GM23338 (cell line): ENCODE measurements at regions not wholly inside any gene's neighbourhood (a gene's known extent, or its start where the extent isn't known, plus 50 kb on each side); places are given as distances from the start of the nearest gene placed in this dataset.

Experiments used
- ATAC-seq: fragments of 200-7000 bp; cut with Tn5 transposase; 3 replicates; pipeline ENCODE4 v1.9.1; 2020
- DNase-seq: peaks from one replicate; pipeline ENCODE4 v3.0.0-alpha.2; 2015; ENCODE audit warnings: low spot score
- H2AFZ ChIP-seq: fragments of 200-600 bp; sonication (generic); 2 replicates; pipeline ENCODE4 v1.8.0; 2016; ENCODE audit warnings: antibody characterized with exemption, mild to moderate bottlenecking, moderate library complexity
- H3F3A ChIP-seq: fragments of 200-600 bp; sonication (generic); replicated peaks from 2 replicates; pipeline ENCODE4 v1.8.0; 2017; ENCODE audit warnings: antibody characterized with exemption, mixed run types, low read depth
- H3K27ac ChIP-seq: fragments of 200-600 bp; sonication (generic); 2 replicates; pipeline ENCODE4 v1.6.1; 2016; ENCODE audit warnings: low read depth
- H3K27me3 ChIP-seq: fragments of 200-600 bp; sonication (generic); 2 replicates; pipeline ENCODE4 v1.8.0; 2016; ENCODE audit warnings: mild to moderate bottlenecking, mixed run types, moderate library complexity; ENCODE audit not compliant: insufficient read depth
- H3K36me3 ChIP-seq: fragments of 200-600 bp; sonication (generic); 2 replicates; pipeline ENCODE4 v1.8.0; 2016; ENCODE audit warnings: mild to moderate bottlenecking; ENCODE audit not compliant: insufficient read depth
- H3K4me1 ChIP-seq: fragments of 200-600 bp; sonication (generic); 2 replicates; pipeline ENCODE4 v1.8.0; 2016; ENCODE audit warnings: mild to moderate bottlenecking, moderate library complexity; ENCODE audit not compliant: insufficient read depth
- H3K4me2 ChIP-seq: fragments of 200-600 bp; sonication (generic); 2 replicates; pipeline ENCODE4 v1.7.1; 2017; ENCODE audit warnings: mixed run types
- H3K4me3 ChIP-seq: fragments of 200-600 bp; sonication (generic); 2 replicates; pipeline ENCODE4 v1.6.1; 2016; ENCODE audit warnings: mixed run types
- H3K79me2 ChIP-seq: fragments of 200-600 bp; sonication (generic); replicated peaks from 2 replicates; pipeline ENCODE4 v1.8.0; 2017; ENCODE audit warnings: mild to moderate bottlenecking; ENCODE audit not compliant: insufficient read depth
- H3K9me2 ChIP-seq: fragments of 200-600 bp; sonication (generic); 2 replicates; pipeline ENCODE4 v1.8.0; 2017; ENCODE audit not compliant: insufficient read depth
- H4K20me1 ChIP-seq: fragments of 200-600 bp; sonication (generic); replicated peaks from 2 replicates; pipeline ENCODE4 v1.8.0; 2017; ENCODE audit warnings: mild to moderate bottlenecking; ENCODE audit not compliant: insufficient read depth
- H3K27ac Mint-ChIP-seq: 2 replicates; pipeline ENCODE4 v1.8.0; 2020; ENCODE audit warnings: inconsistent platforms, mild to moderate bottlenecking, moderate library complexity, mixed read lengths
- H3K27me3 Mint-ChIP-seq: 3 replicates; pipeline ENCODE4 v1.8.0; 2022; ENCODE audit warnings: low read depth, mild to moderate bottlenecking, moderate library complexity, mixed read lengths, inconsistent platforms; ENCODE audit not compliant: insufficient read depth, poor library complexity
- H3K36me3 Mint-ChIP-seq: 3 replicates; pipeline ENCODE4 v1.8.0; 2021; ENCODE audit warnings: low read depth, mild to moderate bottlenecking, inconsistent platforms, moderate library complexity, mixed read lengths
- H3K4me1 Mint-ChIP-seq: 3 replicates; pipeline ENCODE4 v1.8.0; 2020; ENCODE audit warnings: mild to moderate bottlenecking, inconsistent platforms, mixed read lengths
- H3K4me3 Mint-ChIP-seq: 3 replicates; pipeline ENCODE4 v1.8.0; 2021; ENCODE audit warnings: moderate library complexity, mild to moderate bottlenecking, inconsistent platforms, mixed read lengths
- H3K9me3 Mint-ChIP-seq: 3 replicates; pipeline ENCODE4 v1.8.0; 2020; ENCODE audit warnings: moderate library complexity, mild to moderate bottlenecking, inconsistent platforms, mixed read lengths
- CREB1 ChIP-seq: fragments of 250-450 bp; sonication (Bioruptor Pico); IDR thresholded peaks from 2 replicates; pipeline ENCODE4 v1.5.0; 2020; ENCODE audit warnings: low read depth, mild to moderate bottlenecking, moderate library complexity
- ETS1 ChIP-seq: IDR thresholded peaks from 2 replicates; pipeline ENCODE4 v1.6.1; 2016; ENCODE audit warnings: antibody characterized with exemption
- EZH2 ChIP-seq: fragments of 200-600 bp; sonication (generic); IDR thresholded peaks from one replicate; pipeline ENCODE4 v1.8.0; 2017; ENCODE audit warnings: antibody characterized with exemption, mild to moderate bottlenecking, low read depth; ENCODE audit not compliant: unreplicated experiment
- EZH2phosphoT487 ChIP-seq: fragments of 200-600 bp; sonication (generic); IDR thresholded peaks from one replicate; pipeline ENCODE4 v1.8.1; 2018; ENCODE audit warnings: antibody characterized with exemption; ENCODE audit not compliant: unreplicated experiment
- JUNB ChIP-seq: IDR thresholded peaks from one replicate; pipeline ENCODE4 v1.6.1; 2016; ENCODE audit warnings: antibody characterized with exemption; ENCODE audit not compliant: unreplicated experiment
- NANOG ChIP-seq: IDR thresholded peaks from 2 replicates; pipeline ENCODE4 v1.6.1; 2016; ENCODE audit warnings: antibody characterized with exemption, borderline replicate concordance
- POLR2AphosphoS5 ChIP-seq: IDR thresholded peaks from 2 replicates; pipeline ENCODE4 v1.6.1; 2016; ENCODE audit warnings: antibody characterized with exemption, low read depth
- REST ChIP-seq: IDR thresholded peaks from one replicate; pipeline ENCODE4 v1.6.1; 2018; ENCODE audit warnings: antibody characterized with exemption; ENCODE audit not compliant: unreplicated experiment
- STAT1 ChIP-seq: IDR thresholded peaks from one replicate; pipeline ENCODE4 v1.6.1; 2016; ENCODE audit warnings: antibody characterized with exemption; ENCODE audit not compliant: unreplicated experiment
- ZNF114 ChIP-seq: fragments of 250-450 bp; sonication (Bioruptor Pico); IDR thresholded peaks from 2 replicates; pipeline ENCODE4 v1.5.0; 2020; ENCODE audit warnings: mild to moderate bottlenecking, moderate library complexity
- ZNF331 ChIP-seq: fragments of 250-450 bp; sonication (Bioruptor Pico); IDR thresholded peaks from 2 replicates; pipeline ENCODE4 v1.5.0; 2020; ENCODE audit warnings: low read depth, mild to moderate bottlenecking, moderate library complexity
- ZNF462 ChIP-seq: fragments of 250-450 bp; sonication (Bioruptor Pico); IDR thresholded peaks from 2 replicates; pipeline ENCODE4 v1.5.0; 2020; ENCODE audit warnings: mild to moderate bottlenecking, moderate library complexity

GRCh38 chr18:76756531-76757253, 65.7 kb upstream of the ZNF236 start (continued):
- TF ChIP-seq ETS1 (no peak), ZNF114 (no peak)

GRCh38 chr18:76754351-76754750, 68.0 kb upstream of the ZNF236 start:
- H3K27ac ChIP-seq, result no peak overlapping the region
- peaks cover 10% of the 10 kb centered on the region for H3K36me3 ChIP-seq
- 0 out of 2 replicates have a peak, but pooled peaks cover 5% of the 10 kb centered on the region for H3K9me2 ChIP-seq
- Mint-ChIP-seq H3K9me3 (peaks cover 29% of the 10 kb centered on the region), H3K4me3 (no peak overlapping the region), H3K27ac (no peak overlapping the region), H3K4me1 (no peaks in the 10 kb centered on the region), H3K36me3 (peaks cover 15% of the 10 kb centered on the region), H3K27me3 (peaks cover 2% of the 10 kb centered on the region)
- no peak overlapping the region for H3K4me2 ChIP-seq
- no peak overlapping the region for H3K4me3 ChIP-seq
- no peaks in the 10 kb centered on the region for H3K27me3 ChIP-seq
- no peaks in the 10 kb centered on the region for H3K79me2 ChIP-seq
- H2AFZ ChIP-seq, result no peak overlapping the region
- DNase-seq, result no peak
- H4K20me1 ChIP-seq, result no peaks in the 10 kb centered on the region
- H3K4me1 ChIP-seq, result no peaks in the 10 kb centered on the region
- ATAC-seq, result no peak
- no peaks in the 10 kb centered on the region for H3F3A ChIP-seq
- TF ChIP-seq STAT1 (no peak), ZNF331 (CRISPR knock-in tag) (no peak), ETS1 (no peak), REST (no peak), EZH2 (no peak), EZH2phosphoT487 (no peak), JUNB (no peak), ZNF462 (no peak), NANOG (no peak), POLR2AphosphoS5 (no peak), CREB1 (no peak), ZNF114 (no peak)
